ENCODE measurements at regions not wholly inside any gene's neighbourhood (a gene's known extent, or its start where the extent isn't known, plus 50 kb on each side); places are given as distances from the start of the nearest gene placed in this dataset.

GRCh38 chr7:106420210-106420609 lies 135.4 kb upstream of the NAMPT start:
- no peak for DNase-seq (ENCODE audit: low read depth in 2 of 2)

DNA sequence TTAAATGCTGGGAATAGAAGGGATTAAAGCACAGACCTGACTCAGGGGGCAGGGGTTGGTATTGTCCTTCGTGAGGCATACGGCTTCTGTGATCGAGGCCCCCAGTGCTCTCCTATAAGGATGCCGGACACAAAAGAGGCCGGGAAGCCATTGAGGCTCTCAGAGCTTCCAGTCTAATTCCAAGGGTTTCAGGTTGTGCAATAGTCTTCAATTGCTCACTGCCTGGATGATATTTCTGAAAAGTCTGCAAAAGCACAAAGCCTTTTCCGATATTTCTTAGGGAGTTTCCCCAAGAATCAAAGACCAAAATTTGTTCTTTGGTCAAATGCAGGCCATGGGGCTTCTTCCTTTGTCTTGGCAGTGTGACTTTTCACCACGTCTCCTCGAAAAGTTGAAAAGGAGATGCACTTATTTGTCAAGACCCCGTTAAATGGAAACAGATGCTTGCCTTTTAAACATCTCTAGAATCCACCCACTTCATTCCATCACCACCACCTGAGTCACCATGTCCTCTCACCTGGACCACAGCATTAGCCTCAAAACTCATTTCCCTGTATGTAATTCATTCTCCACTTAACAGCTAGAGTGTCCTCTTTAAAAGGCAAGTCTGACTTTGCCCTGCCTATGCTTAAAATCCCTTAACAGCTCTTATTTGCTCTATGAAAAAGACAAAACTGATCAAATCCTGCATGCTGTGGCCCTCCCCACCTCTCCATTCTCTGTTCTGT lies 134.8 kb upstream of the NAMPT start:
- no peak for DNase-seq (ENCODE audit: low read depth in 2 of 2)

DNA sequence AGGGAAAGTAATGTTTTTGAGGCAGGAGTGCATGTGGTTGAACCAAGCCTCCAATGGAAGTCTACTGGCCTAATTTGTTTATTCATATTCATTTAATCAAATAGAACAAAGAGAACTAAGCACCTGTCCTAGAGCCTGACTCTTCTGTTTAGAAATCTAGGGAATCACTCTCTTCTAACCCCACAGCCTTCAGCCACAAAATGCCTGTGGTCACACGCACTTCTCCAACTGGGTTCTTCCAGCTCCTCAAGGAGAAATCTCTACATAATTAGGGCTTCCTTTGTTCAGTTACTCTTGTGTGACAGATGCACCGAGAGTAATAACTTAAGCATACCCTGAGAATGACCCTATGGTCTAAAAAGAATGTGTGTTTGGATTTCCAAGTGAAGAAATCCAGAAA lies 133.7 kb upstream of the NAMPT start:
- no peak for DNase-seq (ENCODE audit: low read depth in 2 of 2)

- DNase-seq (ENCODE audit: low read depth in 2 of 2) = no peak
Observed at GRCh38 chr7:106418094-106418493, 133.3 kb upstream of the NAMPT start.

- no peak for DNase-seq (ENCODE audit: low read depth in 2 of 2)
Observed at GRCh38 chr7:106417273-106417902, 132.6 kb upstream of the NAMPT start.

GRCh38 chr7:106416430-106416829 lies 131.6 kb upstream of the NAMPT start:
- DNase-seq (ENCODE audit: low read depth in 2 of 2) = no peak

GRCh38 chr7:106415433-106415832 lies 130.7 kb upstream of the NAMPT start:
- no peak for DNase-seq (ENCODE audit: low read depth in 2 of 2)

GRCh38 chr7:106413446-106413845 lies 128.7 kb upstream of the NAMPT start:
- no peak for DNase-seq (ENCODE audit: low read depth in 2 of 2)

DNA sequence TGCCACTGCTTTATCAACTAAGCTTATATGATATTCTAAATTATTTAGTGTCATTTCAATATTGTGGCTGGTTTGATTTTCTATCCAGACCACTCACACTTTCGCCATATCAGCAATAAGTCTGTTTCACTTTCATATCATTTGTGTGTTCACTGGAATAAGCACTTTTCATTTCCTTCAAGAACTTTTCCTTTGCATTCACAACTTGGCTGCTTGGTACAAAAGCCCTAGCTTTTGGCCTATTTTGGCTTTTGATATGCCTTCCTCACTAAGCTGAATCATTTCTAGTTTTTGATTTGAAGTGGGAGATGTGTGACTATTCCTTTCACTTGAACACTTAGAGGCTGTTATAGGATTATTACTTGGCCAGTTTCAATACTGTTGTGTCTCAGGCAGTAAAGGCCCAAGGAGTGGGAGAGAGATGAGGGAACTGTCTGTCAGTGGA lies 120.9 kb upstream of the NAMPT start:
- no peak for DNase-seq (ENCODE audit: low read depth in 2 of 2)

GRCh38 chr7:106402898-106403297 lies 118.1 kb upstream of the NAMPT start:
- DNase-seq (ENCODE audit: low read depth in 2 of 2) = no peak

DNA sequence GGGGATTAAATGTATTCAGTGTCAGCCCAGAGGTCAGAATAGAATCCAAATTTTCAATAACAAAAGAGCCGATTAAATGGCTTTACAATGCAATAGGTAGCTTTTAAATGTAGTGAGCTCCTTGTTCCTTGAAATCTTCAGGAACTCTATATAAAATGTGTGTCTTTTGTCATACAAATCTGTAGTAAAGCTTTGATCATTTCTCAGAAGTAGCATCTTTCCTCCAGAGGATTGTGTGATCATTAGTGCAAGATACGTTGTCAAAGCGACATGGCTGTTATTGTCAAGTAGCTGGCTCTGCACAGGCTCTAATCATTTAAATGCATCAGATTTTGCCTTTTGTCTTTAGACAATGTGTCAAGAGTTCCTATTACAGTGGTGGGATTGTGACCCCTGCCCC lies 116.1 kb upstream of the NAMPT start:
- DNase-seq (ENCODE audit: low read depth in 2 of 2) = no peak

DNA sequence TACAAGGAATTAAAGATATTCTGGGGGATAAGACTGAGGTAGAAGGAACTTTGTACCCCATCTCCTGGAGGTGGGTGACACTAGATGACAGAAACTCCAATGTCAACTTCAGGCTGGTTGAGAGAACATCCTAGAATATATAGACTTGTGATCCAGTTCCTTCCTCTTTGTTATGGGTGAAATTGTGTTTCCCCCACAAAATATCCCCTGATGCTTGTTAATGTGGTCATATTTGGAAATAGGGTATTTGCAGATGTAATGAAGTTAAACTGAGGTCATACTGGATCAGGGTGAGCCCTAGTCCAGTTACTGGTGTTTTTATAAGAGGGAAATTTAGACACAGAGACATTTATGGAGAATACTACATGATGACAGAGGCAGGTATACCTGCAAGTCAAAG lies 114.0 kb upstream of the NAMPT start:
- no peak for DNase-seq (ENCODE audit: low read depth in 2 of 2)

DNA sequence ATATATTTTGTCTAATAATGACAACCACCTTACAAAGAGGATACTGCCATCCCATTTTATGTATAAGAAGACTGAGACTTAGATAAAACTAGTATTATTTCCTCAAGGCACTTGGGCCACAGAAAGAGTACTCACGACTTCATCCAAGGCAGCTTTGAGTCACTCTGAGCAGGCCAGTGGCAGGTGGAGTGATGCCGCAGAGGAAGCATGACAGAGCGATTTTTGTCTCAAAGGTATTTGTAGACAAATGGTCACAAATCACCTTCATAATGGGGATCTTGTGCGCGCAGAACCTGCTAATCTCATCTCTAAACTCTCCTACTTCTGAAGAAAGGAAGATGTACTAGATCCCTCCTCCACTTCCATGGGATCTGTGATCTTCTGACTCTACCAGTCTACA lies 113.2 kb upstream of the NAMPT start:
- no peak for DNase-seq (ENCODE audit: low read depth in 2 of 2)

GRCh38 chr7:106394526-106394925 lies 109.7 kb upstream of the NAMPT start:
- DNase-seq (ENCODE audit: low read depth in 2 of 2) = no peak

- no peak for DNase-seq (ENCODE audit: low read depth in 2 of 2)
Observed at GRCh38 chr7:106393564-106394251, 108.9 kb upstream of the NAMPT start.

DNA sequence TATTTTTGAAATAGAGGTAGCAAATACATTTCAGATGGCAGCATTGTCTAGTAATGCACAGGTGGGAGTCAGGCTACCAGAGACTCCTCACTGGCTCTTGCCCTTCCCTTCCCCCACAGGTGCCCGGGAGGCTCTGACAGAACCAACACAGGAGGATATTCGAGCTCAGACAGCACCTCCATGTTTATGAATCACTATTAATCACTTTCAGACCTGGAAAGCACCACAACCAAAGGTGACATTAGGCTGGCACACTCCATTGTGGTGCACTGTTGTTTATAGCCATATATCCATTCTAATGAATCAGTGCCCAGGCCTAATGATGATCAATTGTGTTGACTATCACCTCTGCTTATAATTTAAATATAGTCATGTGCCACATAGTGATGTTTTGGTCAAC lies 107.8 kb upstream of the NAMPT start:
- no peak for DNase-seq (ENCODE audit: low read depth in 2 of 2)

GRCh38 chr7:106392144-106392543 lies 107.4 kb upstream of the NAMPT start:
- DNase-seq (ENCODE audit: low read depth in 2 of 2) = no peak

DNA sequence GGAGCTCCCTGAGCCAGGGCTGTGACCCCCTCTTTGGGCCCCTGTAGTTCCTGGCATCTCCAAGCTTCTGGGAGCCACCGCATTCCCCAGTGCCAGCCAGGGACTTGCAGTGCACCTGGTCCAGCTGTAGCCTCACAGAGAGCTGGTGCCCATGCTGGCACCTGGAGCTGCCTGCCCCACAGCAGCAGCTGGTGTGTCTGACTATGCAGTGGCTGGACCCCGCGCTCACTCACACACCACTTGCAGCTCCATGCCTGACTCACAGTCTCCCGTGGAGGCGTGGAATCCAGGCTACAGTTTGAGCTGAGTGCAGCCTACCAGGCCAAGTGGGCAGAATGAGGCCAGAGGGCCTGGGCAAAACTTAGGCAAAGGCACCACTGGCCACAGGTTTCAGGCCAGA lies 102.2 kb upstream of the NAMPT start:
- DNase-seq (ENCODE audit: low read depth in 2 of 2) = no peak

DNA sequence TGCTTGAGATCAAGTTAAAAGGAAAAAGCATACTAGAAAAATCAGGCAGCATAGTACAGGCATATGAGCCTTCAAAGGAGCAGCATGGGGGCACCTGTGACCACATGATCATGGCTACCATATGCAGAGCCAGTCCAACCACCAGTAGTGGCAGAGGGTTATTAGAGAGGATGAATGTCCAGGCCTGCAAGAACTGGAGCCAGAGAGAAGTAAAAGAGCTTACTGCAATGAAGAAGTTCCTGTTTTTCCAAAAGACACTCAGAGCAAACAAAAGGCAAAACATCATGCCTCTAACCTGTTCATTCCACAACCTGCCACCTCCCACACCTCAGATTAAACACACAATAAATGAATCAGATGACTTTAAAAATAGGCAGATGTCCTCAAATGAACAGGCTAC lies 99.6 kb upstream of the NAMPT start:
- DNase-seq (ENCODE audit: low read depth in 2 of 2) = no peak

DNA sequence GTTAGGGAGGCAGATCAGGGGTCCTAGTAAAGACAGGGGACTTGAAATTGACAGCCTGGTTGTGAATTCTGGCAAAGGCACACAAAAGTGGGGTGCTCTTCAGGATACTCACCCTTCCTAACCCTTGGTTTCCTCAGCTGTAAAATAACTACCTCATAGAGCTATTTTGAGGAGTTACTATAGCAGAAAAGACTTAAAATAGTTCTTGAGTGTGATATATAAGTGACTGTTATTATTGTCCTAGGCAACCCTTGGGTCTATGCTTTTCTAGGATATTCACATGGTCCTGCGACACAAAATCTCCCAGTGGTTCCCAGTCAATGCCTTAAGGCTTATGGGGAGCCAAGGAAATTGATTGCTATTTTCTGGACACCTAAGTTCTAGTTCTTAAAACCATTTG lies 98.1 kb upstream of the NAMPT start:
- no peak for DNase-seq (ENCODE audit: low read depth in 2 of 2)

DNA sequence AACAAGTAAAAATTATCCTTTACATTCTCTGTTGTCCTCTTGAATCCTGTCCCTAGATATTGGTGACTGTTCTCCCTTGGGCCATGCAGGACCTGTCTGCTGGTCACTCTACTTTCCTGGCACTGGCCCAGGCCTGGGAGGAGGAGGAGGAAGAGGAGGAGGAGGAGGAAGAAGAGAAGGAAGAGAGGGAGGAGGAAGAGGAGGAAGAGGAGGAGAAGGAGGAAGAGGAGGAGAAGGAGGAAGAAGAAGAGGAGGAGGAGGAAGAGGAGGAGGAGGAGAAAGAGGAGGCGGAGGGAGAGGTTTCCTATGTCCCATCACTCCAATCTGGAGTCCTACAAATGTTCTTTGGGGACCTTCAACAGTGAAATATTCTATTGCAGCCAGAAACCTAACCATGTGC lies 97.3 kb upstream of the NAMPT start:
- DNase-seq (ENCODE audit: low read depth in 2 of 2) = no peak

DNA sequence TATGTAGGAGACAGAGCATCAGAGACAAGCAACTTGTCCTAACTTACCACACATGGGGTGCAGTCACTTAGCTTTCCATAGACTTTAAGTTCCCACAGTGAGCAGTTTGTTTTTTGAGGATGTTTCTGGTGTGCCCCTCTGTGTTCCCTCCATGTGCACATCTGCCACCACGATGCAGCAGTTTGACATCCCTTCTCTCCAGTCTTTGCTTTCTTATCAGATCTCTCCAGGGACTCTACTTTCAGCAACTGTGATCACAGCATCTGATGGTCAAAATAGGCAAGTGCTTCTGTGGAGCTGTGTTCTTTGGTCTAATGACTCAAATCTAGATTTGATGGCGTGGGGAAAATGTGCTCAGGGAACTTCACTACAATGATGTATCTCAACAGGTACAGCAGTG lies 96.5 kb upstream of the NAMPT start:
- DNase-seq (ENCODE audit: low read depth in 2 of 2) = no peak

GRCh38 chr7:106377847-106378361 lies 93.1 kb upstream of the NAMPT start:
- no peak for DNase-seq (ENCODE audit: low read depth in 2 of 2)
